HG03108 (cell line): ENCODE measurements at regions not wholly inside any gene's neighbourhood (a gene's known extent, or its start where the extent isn't known, plus 50 kb on each side); places are given as distances from the start of the nearest gene placed in this dataset.

Experiments
- ATAC-seq: cut with Tn5 transposase; IDR thresholded peaks from one replicate; pipeline ENCODE4 v1.9.1; 2021; ENCODE audit warnings: moderate library complexity; ENCODE audit not compliant: unreplicated experiment

- no peak for ATAC-seq
Measured at GRCh38 chr10:52855546-52856325, 83.2 kb upstream of the MBL2 start.

- ATAC-seq = no peak
Measured at GRCh38 chr10:52853704-52854103, 81.1 kb upstream of the MBL2 start.

- ATAC-seq = no peak
Measured at GRCh38 chr10:52836816-52837215, 64.2 kb upstream of the MBL2 start.
